ENCODE measurements at regions not wholly inside any gene's neighbourhood (a gene's known extent, or its start where the extent isn't known, plus 50 kb on each side); places are given as distances from the start of the nearest gene placed in this dataset.

DNA sequence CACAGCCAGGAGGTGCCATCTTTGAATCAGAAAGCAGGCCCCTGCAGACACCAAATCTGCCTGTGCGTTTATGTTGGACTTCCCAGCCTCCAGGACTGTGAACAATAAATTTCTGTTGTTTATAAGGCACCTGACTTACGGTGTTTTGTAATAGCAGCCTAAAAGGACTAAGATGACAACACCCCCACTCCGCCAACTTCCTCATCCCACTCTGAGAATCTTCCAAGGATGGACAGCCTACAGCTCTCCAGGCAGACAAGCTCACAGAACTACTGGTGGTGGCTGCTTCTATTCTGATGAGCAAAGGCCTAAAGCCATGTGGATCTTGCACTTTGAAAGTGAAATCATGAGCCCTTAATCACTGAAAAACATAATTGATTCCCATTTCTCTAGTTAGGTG, 449.2 kb downstream of the TSHZ3 start:
- H3K36me3 ChIP-seq (ENCODE audit: control insufficient read depth, insufficient read depth, low read length) = no peaks in the 10 kb centered on the region
- DNase-seq = no peak
- no peaks in the 10 kb centered on the region for H3K9me3 ChIP-seq (ENCODE audit: control insufficient read depth, low read length)
- H3K27ac ChIP-seq (ENCODE audit: insufficient read depth, low read length, poor library complexity, severe bottlenecking) = no peak overlapping the region
- H3K4me1 ChIP-seq (ENCODE audit: control insufficient read depth, insufficient read depth, low read length, poor library complexity, severe bottlenecking) = no peaks in the 10 kb centered on the region
- no peaks in the 10 kb centered on the region for H3K27me3 ChIP-seq (replicated peaks; ENCODE audit: control insufficient read depth, insufficient read depth, low read length, poor library complexity, severe bottlenecking)
- H3K4me3 ChIP-seq (ENCODE audit: insufficient read depth, low read depth, low read length, poor library complexity, severe bottlenecking) = no peak overlapping the region

DNA sequence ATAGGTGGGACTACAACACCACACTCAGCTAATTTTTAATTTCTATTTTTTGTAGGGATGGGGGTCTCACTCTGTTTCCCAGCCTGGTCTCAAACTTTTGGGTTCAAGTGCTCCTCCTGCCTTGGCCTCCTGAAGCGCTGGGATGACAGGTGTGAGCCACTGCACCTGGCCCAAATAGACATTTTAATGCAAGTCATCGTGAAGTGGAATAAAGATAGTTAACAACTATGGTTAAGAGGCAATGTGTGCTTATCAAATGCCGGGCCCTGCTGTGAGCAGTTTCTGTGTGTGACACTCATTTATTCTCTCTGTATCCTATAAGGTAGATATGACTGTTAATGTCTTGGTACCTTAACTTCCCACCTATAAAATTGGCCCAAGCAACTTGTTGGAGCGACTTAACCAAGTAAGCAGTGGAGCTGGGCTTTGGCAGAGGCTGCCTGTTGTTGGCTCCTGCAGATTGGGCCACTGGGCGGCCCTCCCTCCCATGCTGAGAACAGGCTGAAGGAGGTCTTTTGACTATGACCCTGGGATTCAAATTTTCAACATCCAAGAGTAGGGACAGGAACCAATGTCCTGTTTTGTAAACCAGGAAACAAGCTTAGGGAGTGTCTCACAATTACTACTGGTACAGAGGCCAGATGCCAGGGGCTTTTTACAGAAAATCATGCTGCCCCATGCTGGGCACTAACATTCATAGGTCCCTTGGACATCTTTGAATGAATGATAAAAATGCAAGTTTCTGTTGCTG, 450.7 kb downstream of the TSHZ3 start:
- Histone ChIP-seq H3K27ac (ENCODE audit: insufficient read depth, low read length, poor library complexity, severe bottlenecking) (no peak overlapping the region), H3K27me3 (replicated peaks; ENCODE audit: control insufficient read depth, insufficient read depth, low read length, poor library complexity, severe bottlenecking) (no peaks in the 10 kb centered on the region), H3K4me1 (ENCODE audit: control insufficient read depth, insufficient read depth, low read length, poor library complexity, severe bottlenecking) (no peaks in the 10 kb centered on the region), H3K9me3 (ENCODE audit: control insufficient read depth, low read length) (no peaks in the 10 kb centered on the region), H3K36me3 (ENCODE audit: control insufficient read depth, insufficient read depth, low read length) (no peaks in the 10 kb centered on the region), H3K4me3 (ENCODE audit: insufficient read depth, low read depth, low read length, poor library complexity, severe bottlenecking) (no peak overlapping the region)
- DNase-seq = no peak

DNA sequence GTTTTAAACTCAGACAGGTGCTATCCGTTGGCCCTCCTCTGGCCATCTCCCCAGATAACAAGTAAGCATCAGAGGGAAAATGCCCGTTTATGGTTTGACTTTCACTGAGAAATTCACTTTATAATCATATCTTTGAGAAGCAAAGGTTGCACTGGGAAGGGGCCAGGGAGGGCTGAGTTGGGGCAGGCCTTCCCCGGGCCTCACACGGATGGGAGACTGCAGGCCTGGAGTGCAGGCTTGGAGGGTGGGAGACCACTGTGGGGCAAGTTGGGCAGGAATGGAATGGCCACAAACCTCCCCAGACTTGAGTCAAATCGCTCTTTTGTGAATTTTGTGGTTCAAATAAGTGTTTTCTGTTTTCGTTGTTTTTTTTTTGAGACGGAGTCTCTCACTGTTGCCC, 451.7 kb downstream of the TSHZ3 start:
- Histone ChIP-seq H3K4me1 (ENCODE audit: control insufficient read depth, insufficient read depth, low read length, poor library complexity, severe bottlenecking) (no peaks in the 10 kb centered on the region), H3K4me3 (ENCODE audit: insufficient read depth, low read depth, low read length, poor library complexity, severe bottlenecking) (no peak overlapping the region), H3K27me3 (replicated peaks; ENCODE audit: control insufficient read depth, insufficient read depth, low read length, poor library complexity, severe bottlenecking) (no peaks in the 10 kb centered on the region), H3K36me3 (ENCODE audit: control insufficient read depth, insufficient read depth, low read length) (no peaks in the 10 kb centered on the region), H3K27ac (ENCODE audit: insufficient read depth, low read length, poor library complexity, severe bottlenecking) (no peak overlapping the region), H3K9me3 (ENCODE audit: control insufficient read depth, low read length) (no peaks in the 10 kb centered on the region)
- DNase-seq = no peak

DNA sequence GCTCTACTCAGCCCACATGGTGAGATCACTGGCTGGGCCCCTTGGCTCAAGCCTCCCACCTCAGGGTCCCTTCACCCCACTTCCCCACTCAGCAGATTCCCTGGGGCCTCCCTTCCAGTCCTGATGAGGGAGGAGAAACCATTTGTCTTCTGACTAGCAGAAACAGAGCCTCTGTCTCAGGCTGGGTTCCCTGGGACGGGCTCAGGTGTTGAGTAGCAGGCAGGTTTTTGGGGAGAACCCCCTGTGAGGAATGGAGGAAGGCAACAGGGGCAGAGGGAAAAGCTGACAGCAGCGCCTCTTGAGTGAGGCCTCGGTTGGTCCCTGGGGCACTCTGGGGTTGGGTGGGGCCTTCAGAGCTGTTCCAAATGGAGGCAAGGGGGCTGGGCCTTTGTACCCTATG, 452.2 kb downstream of the TSHZ3 start:
- H3K27ac ChIP-seq (ENCODE audit: insufficient read depth, low read length, poor library complexity, severe bottlenecking) = no peak overlapping the region
- no peak for DNase-seq
- no peaks in the 10 kb centered on the region for H3K36me3 ChIP-seq (ENCODE audit: control insufficient read depth, insufficient read depth, low read length)
- H3K27me3 ChIP-seq (replicated peaks; ENCODE audit: control insufficient read depth, insufficient read depth, low read length, poor library complexity, severe bottlenecking) = no peaks in the 10 kb centered on the region
- H3K4me3 ChIP-seq (ENCODE audit: insufficient read depth, low read depth, low read length, poor library complexity, severe bottlenecking) = no peak overlapping the region
- no peaks in the 10 kb centered on the region for H3K9me3 ChIP-seq (ENCODE audit: control insufficient read depth, low read length)
- H3K4me1 ChIP-seq (ENCODE audit: control insufficient read depth, insufficient read depth, low read length, poor library complexity, severe bottlenecking) = no peaks in the 10 kb centered on the region

DNA sequence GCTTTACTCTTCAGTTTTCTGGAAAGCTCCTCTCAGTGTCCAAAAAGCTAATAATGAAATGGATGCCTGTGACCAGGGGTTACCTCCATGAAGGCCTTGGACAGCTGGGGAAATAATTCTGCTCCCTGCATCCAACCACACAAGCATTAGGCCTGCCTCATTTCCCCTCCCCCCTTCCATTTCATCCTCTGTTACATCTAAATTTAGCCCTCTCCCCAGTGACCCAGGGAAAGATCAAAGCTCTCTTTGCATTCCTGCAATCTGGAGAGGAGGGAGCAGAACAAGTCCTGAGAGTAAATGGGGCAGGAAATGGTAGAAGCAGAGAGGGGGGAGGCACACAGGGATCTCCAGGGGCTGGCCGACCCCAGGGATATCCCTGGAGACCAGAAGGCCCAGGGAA, 452.7 kb downstream of the TSHZ3 start:
- no peaks in the 10 kb centered on the region for H3K27me3 ChIP-seq (replicated peaks; ENCODE audit: control insufficient read depth, insufficient read depth, low read length, poor library complexity, severe bottlenecking)
- H3K27ac ChIP-seq (ENCODE audit: insufficient read depth, low read length, poor library complexity, severe bottlenecking) = no peak overlapping the region

GRCh38 chr19:30895946-30896345, 453.3 kb downstream of the TSHZ3 start:
- no peak overlapping the region for H3K4me3 ChIP-seq (ENCODE audit: insufficient read depth, low read depth, low read length, poor library complexity, severe bottlenecking)
- H3K9me3 ChIP-seq (ENCODE audit: control insufficient read depth, low read length) = no peaks in the 10 kb centered on the region
- H3K36me3 ChIP-seq (ENCODE audit: control insufficient read depth, insufficient read depth, low read length) = no peaks in the 10 kb centered on the region
- no peaks in the 10 kb centered on the region for H3K4me1 ChIP-seq (ENCODE audit: control insufficient read depth, insufficient read depth, low read length, poor library complexity, severe bottlenecking)
- no peak for DNase-seq
- H3K27ac ChIP-seq (ENCODE audit: insufficient read depth, low read length, poor library complexity, severe bottlenecking) = no peak overlapping the region
- H3K27me3 ChIP-seq (replicated peaks; ENCODE audit: control insufficient read depth, insufficient read depth, low read length, poor library complexity, severe bottlenecking) = no peaks in the 10 kb centered on the region

More for the DNA sequence above, 452.7 kb downstream of the TSHZ3 start:
- H3K4me1 ChIP-seq (ENCODE audit: control insufficient read depth, insufficient read depth, low read length, poor library complexity, severe bottlenecking) = no peaks in the 10 kb centered on the region
- H3K9me3 ChIP-seq (ENCODE audit: control insufficient read depth, low read length) = no peaks in the 10 kb centered on the region
- H3K36me3 ChIP-seq (ENCODE audit: control insufficient read depth, insufficient read depth, low read length) = no peaks in the 10 kb centered on the region
- no peak for DNase-seq
- no peak overlapping the region for H3K4me3 ChIP-seq (ENCODE audit: insufficient read depth, low read depth, low read length, poor library complexity, severe bottlenecking)

- no peak overlapping the region for H3K27ac ChIP-seq (ENCODE audit: insufficient read depth, low read length, poor library complexity, severe bottlenecking)
- H3K4me1 ChIP-seq (ENCODE audit: control insufficient read depth, insufficient read depth, low read length, poor library complexity, severe bottlenecking) = no peaks in the 10 kb centered on the region
- H3K4me3 ChIP-seq (ENCODE audit: insufficient read depth, low read depth, low read length, poor library complexity, severe bottlenecking) = no peak overlapping the region
- DNase-seq = no peak
- H3K27me3 ChIP-seq (replicated peaks; ENCODE audit: control insufficient read depth, insufficient read depth, low read length, poor library complexity, severe bottlenecking) = no peaks in the 10 kb centered on the region
- no peaks in the 10 kb centered on the region for H3K36me3 ChIP-seq (ENCODE audit: control insufficient read depth, insufficient read depth, low read length)
- H3K9me3 ChIP-seq (ENCODE audit: control insufficient read depth, low read length) = no peaks in the 10 kb centered on the region
Measured at GRCh38 chr19:30891051-30891450, 458.2 kb downstream of the TSHZ3 start.

- Histone ChIP-seq H3K4me1 (ENCODE audit: control insufficient read depth, insufficient read depth, low read length, poor library complexity, severe bottlenecking) (no peaks in the 10 kb centered on the region), H3K27ac (ENCODE audit: insufficient read depth, low read length, poor library complexity, severe bottlenecking) (no peak overlapping the region), H3K36me3 (ENCODE audit: control insufficient read depth, insufficient read depth, low read length) (no peaks in the 10 kb centered on the region), H3K9me3 (ENCODE audit: control insufficient read depth, low read length) (no peaks in the 10 kb centered on the region), H3K4me3 (ENCODE audit: insufficient read depth, low read depth, low read length, poor library complexity, severe bottlenecking) (no peak overlapping the region), H3K27me3 (replicated peaks; ENCODE audit: control insufficient read depth, insufficient read depth, low read length, poor library complexity, severe bottlenecking) (no peaks in the 10 kb centered on the region)
- DNase-seq = no peak
Measured at GRCh38 chr19:30890033-30890432, 459.2 kb downstream of the TSHZ3 start.

GRCh38 chr19:30888937-30889336, 460.3 kb downstream of the TSHZ3 start:
- Histone ChIP-seq H3K9me3 (ENCODE audit: control insufficient read depth, low read length) (no peaks in the 10 kb centered on the region), H3K4me3 (ENCODE audit: insufficient read depth, low read depth, low read length, poor library complexity, severe bottlenecking) (no peak overlapping the region), H3K27me3 (replicated peaks; ENCODE audit: control insufficient read depth, insufficient read depth, low read length, poor library complexity, severe bottlenecking) (no peaks in the 10 kb centered on the region), H3K27ac (ENCODE audit: insufficient read depth, low read length, poor library complexity, severe bottlenecking) (no peak overlapping the region), H3K4me1 (ENCODE audit: control insufficient read depth, insufficient read depth, low read length, poor library complexity, severe bottlenecking) (no peaks in the 10 kb centered on the region), H3K36me3 (ENCODE audit: control insufficient read depth, insufficient read depth, low read length) (no peaks in the 10 kb centered on the region)
- no peak for DNase-seq

- no peak overlapping the region for H3K4me3 ChIP-seq (ENCODE audit: insufficient read depth, low read depth, low read length, poor library complexity, severe bottlenecking)
- no peaks in the 10 kb centered on the region for H3K9me3 ChIP-seq (ENCODE audit: control insufficient read depth, low read length)
- no peaks in the 10 kb centered on the region for H3K27me3 ChIP-seq (replicated peaks; ENCODE audit: control insufficient read depth, insufficient read depth, low read length, poor library complexity, severe bottlenecking)
- H3K36me3 ChIP-seq (ENCODE audit: control insufficient read depth, insufficient read depth, low read length) = no peaks in the 10 kb centered on the region
- no peak overlapping the region for H3K27ac ChIP-seq (ENCODE audit: insufficient read depth, low read length, poor library complexity, severe bottlenecking)
- no peak for DNase-seq
- H3K4me1 ChIP-seq (ENCODE audit: control insufficient read depth, insufficient read depth, low read length, poor library complexity, severe bottlenecking) = no peaks in the 10 kb centered on the region
Measured at GRCh38 chr19:30887042-30887441, 462.2 kb downstream of the TSHZ3 start.

Data from effector memory CD4-positive, alpha-beta T cell (primary cell).